Right lobe of liver (tissue), 4 donors: ENCODE measurements at regions not wholly inside any gene's neighbourhood (a gene's known extent, or its start where the extent isn't known, plus 50 kb on each side); places are given as distances from the start of the nearest gene placed in this dataset.

Experiments used
- CTCF ChIP-seq, 4 donors: fragments of 200-600 bp in 3 of 4; fragments of 450-650 bp in 1 of 4; IDR thresholded peaks; one replicate each; pipeline versions ENCODE4 v1.5.1 to v1.8.0; 2016 to 2022; ENCODE audit warnings: antibody characterized with exemption in 4 of 4, mild to moderate bottlenecking in 2 of 4
- POLR2A ChIP-seq: fragments of 450-650 bp; IDR thresholded peaks from one replicate; pipeline ENCODE4 v1.6.1; 2017; ENCODE audit warnings: antibody characterized with exemption, mild to moderate bottlenecking
- donor health status: DM: no; HTN: no; CAD: no.
- donor health status: DM: no; HTN: no; CAD: no.
- donor health status: DM: no; HTN: yes; CAD: no.

GRCh38 chr12:27178723-27179399 is 65.2 kb upstream of the STK38L start:
- TF ChIP-seq CTCF (IDR thresholded peaks at IDR 0.05) (no peak), POLR2A (no peak)
